Smooth muscle cell (in vitro differentiated cells): ENCODE measurements at regions not wholly inside any gene's neighbourhood (a gene's known extent, or its start where the extent isn't known, plus 50 kb on each side); places are given as distances from the start of the nearest gene placed in this dataset.

ENCODE experiments used
- DNase-seq: peaks from one replicate; lab custom pipeline; 2025; ENCODE audit not compliant: unreplicated experiment; lab: John Stamatoyannopoulos, UW
- H2AFZ ChIP-seq: fragments of 200-600 bp; sonication (generic); 2 replicates; pipeline ENCODE4 v1.6.0; 2016; ENCODE audit warnings: antibody characterized with exemption, low read depth, mild to moderate bottlenecking
- H3F3A ChIP-seq: fragments of 200-600 bp; sonication (generic); 2 replicates; pipeline ENCODE4 v1.6.0; 2017; ENCODE audit warnings: antibody characterized with exemption, low read depth
- H3K27ac ChIP-seq: fragments of 200-600 bp; sonication (generic); 2 replicates; pipeline ENCODE4 v1.5.1; 2016; ENCODE audit warnings: low read depth, mild to moderate bottlenecking
- H3K27me3 ChIP-seq: fragments of 200-600 bp; sonication (generic); 2 replicates; pipeline ENCODE4 v1.6.1; 2016; ENCODE audit warnings: low read depth, mild to moderate bottlenecking
- H3K36me3 ChIP-seq: fragments of 200-600 bp; sonication (generic); 2 replicates; pipeline ENCODE4 v1.5.1; 2016; ENCODE audit warnings: low read depth
- H3K4me1 ChIP-seq: fragments of 200-600 bp; sonication (generic); 2 replicates; pipeline ENCODE4 v1.5.1; 2016; ENCODE audit warnings: low read depth
- H3K4me2 ChIP-seq: fragments of 200-600 bp; sonication (generic); 2 replicates; pipeline ENCODE4 v1.6.0; 2016; ENCODE audit warnings: mild to moderate bottlenecking
- H3K4me3 ChIP-seq: fragments of 200-600 bp; sonication (generic); 2 replicates; pipeline ENCODE4 v1.5.1; 2016; ENCODE audit warnings: mild to moderate bottlenecking
- H3K79me2 ChIP-seq: fragments of 200-600 bp; sonication (generic); 2 replicates; pipeline ENCODE4 v1.6.0; 2016; ENCODE audit warnings: low read depth, mild to moderate bottlenecking
- H3K9ac ChIP-seq: fragments of 200-600 bp; sonication (generic); 2 replicates; pipeline ENCODE4 v1.6.0; 2016; ENCODE audit warnings: low read depth
- H3K9me3 ChIP-seq: fragments of 200-600 bp; sonication (generic); replicated peaks from 2 replicates; pipeline ENCODE4 v1.5.1; 2016; ENCODE audit warnings: low read depth
- H4K20me1 ChIP-seq: fragments of 200-600 bp; sonication (generic); 2 replicates; pipeline ENCODE4 v1.6.0; 2016; ENCODE audit warnings: low read depth
- CTCF ChIP-seq: fragments of 200-600 bp; sonication (generic); IDR thresholded peaks from 2 replicates; pipeline ENCODE4 v1.5.1; 2017; ENCODE audit warnings: borderline replicate concordance, mild to moderate bottlenecking, antibody characterized with exemption; ENCODE audit not compliant: insufficient read depth, poor library complexity, severe bottlenecking
- WGBS: methylation state at CpG from one replicate; pipeline ENCODE4 v1.1.7; 2016; ENCODE audit warnings: low lambda C conversion rate; 5-methylcytosine and 5-hydroxymethylcytosine counted together

- no peak for TF ChIP-seq CTCF
- no peaks in the 10 kb centered on the region for H3K9me3 ChIP-seq
- H3F3A ChIP-seq: no peaks in the 10 kb centered on the region
- H3K4me2 ChIP-seq: no peak overlapping the region
- H3K27ac ChIP-seq: no peak overlapping the region
- H2AFZ ChIP-seq: no peak overlapping the region
- no peaks in the 10 kb centered on the region for H4K20me1 ChIP-seq
- no peak overlapping the region for H3K4me3 ChIP-seq
- no peaks in the 10 kb centered on the region for H3K4me1 ChIP-seq
- no peaks in the 10 kb centered on the region for H3K27me3 ChIP-seq
- DNase-seq: no peak
- no peak overlapping the region for H3K9ac ChIP-seq
- WGBS: 74% methylated on average over 1 of the region's 1 CpG
- H3K36me3 ChIP-seq: no peaks in the 10 kb centered on the region
- H3K79me2 ChIP-seq: no peaks in the 10 kb centered on the region
Measured at GRCh38 chr7:119408596-119408995, 864.4 kb upstream of the KCND2 start.

- 92% methylated on average over 20 of the region's 22 CpGs for WGBS
- no peaks in the 10 kb centered on the region for H3K4me1 ChIP-seq
- H3K4me2 ChIP-seq: no peak overlapping the region
- no peak overlapping the region for H3K27ac ChIP-seq
- no peak overlapping the region for H3K9ac ChIP-seq
- no peak for DNase-seq
- H3K79me2 ChIP-seq: no peaks in the 10 kb centered on the region
- no peaks in the 10 kb centered on the region for H3F3A ChIP-seq
- H3K36me3 ChIP-seq: no peaks in the 10 kb centered on the region
- no peak for TF ChIP-seq CTCF
- no peaks in the 10 kb centered on the region for H3K9me3 ChIP-seq
- H3K4me3 ChIP-seq: no peak overlapping the region
- H4K20me1 ChIP-seq: no peaks in the 10 kb centered on the region
- no peak overlapping the region for H2AFZ ChIP-seq
- H3K27me3 ChIP-seq: no peaks in the 10 kb centered on the region
Measured at GRCh38 chr7:119413314-119413805, 859.6 kb upstream of the KCND2 start.

GRCh38 chr7:119415682-119416081 lies 857.3 kb upstream of the KCND2 start:
- no peak overlapping the region for H3K9ac ChIP-seq
- WGBS: 86% methylated on average over 4 of the region's 4 CpGs
- H4K20me1 ChIP-seq: no peaks in the 10 kb centered on the region
- H3K36me3 ChIP-seq: no peaks in the 10 kb centered on the region
- H3F3A ChIP-seq: no peaks in the 10 kb centered on the region
- H3K79me2 ChIP-seq: no peaks in the 10 kb centered on the region
- H3K9me3 ChIP-seq: no peaks in the 10 kb centered on the region
- no peak overlapping the region for H3K4me3 ChIP-seq
- no peak for DNase-seq
- no peak overlapping the region for H2AFZ ChIP-seq
- H3K4me1 ChIP-seq: no peaks in the 10 kb centered on the region
- H3K4me2 ChIP-seq: no peak overlapping the region
- H3K27ac ChIP-seq: no peak overlapping the region
- H3K27me3 ChIP-seq: no peaks in the 10 kb centered on the region
- no peak for TF ChIP-seq CTCF

GRCh38 chr7:119421657-119422056 lies 851.3 kb upstream of the KCND2 start:
- Histone ChIP-seq H3K27ac (no peak overlapping the region), H3F3A (no peaks in the 10 kb centered on the region), H3K79me2 (no peaks in the 10 kb centered on the region), H3K4me2 (no peak overlapping the region), H3K9me3 (no peaks in the 10 kb centered on the region), H3K4me1 (no peaks in the 10 kb centered on the region), H3K4me3 (no peak overlapping the region), H3K36me3 (no peaks in the 10 kb centered on the region), H3K27me3 (no peaks in the 10 kb centered on the region), H2AFZ (no peak overlapping the region), H3K9ac (no peak overlapping the region), H4K20me1 (no peaks in the 10 kb centered on the region)
- no peak for TF ChIP-seq CTCF
- WGBS: 88% methylated on average over 1 of the region's 1 CpG
- no peak for DNase-seq
